Sigmoid colon (tissue), 4 donors: ENCODE measurements at regions not wholly inside any gene's neighbourhood (a gene's known extent, or its start where the extent isn't known, plus 50 kb on each side); places are given as distances from the start of the nearest gene placed in this dataset.

ENCODE experiments used
- CTCF ChIP-seq, 4 experiments: fragments of 450-650 bp in 3 of 4; fragments of 200-600 bp in 1 of 4; IDR thresholded peaks; one replicate each; pipeline ENCODE4 v1.5.1; 2016 to 2019; ENCODE audit warnings: antibody characterized with exemption in 4 of 4, mild to moderate bottlenecking in 3 of 4, moderate library complexity in 2 of 4
- EP300 ChIP-seq, 4 donors: sonication (generic); formaldehyde crosslinking; IDR thresholded peaks; one replicate each; pipeline ENCODE4 v1.6.1; 2017; ENCODE audit warnings: antibody characterized with exemption in 4 of 4
- POLR2A ChIP-seq, 2 donors: fragments of 450-650 bp; IDR thresholded peaks; one replicate each; pipeline ENCODE4 v1.6.1; 2016; ENCODE audit warnings: antibody characterized with exemption in 2 of 2, mild to moderate bottlenecking in 2 of 2, moderate library complexity in 2 of 2
- POLR2AphosphoS5 ChIP-seq, 4 donors: sonication (generic); formaldehyde crosslinking; IDR thresholded peaks; one replicate each; pipeline ENCODE4 v1.6.1; 2017; ENCODE audit warnings: antibody characterized with exemption in 4 of 4

GRCh38 chr15:20351448-20351971 lies 190.1 kb downstream of the GOLGA6L6 start:
- TF ChIP-seq CTCF (IDR thresholded peaks at IDR 0.05): no peak
- no peak for TF ChIP-seq POLR2AphosphoS5 (IDR thresholded peaks at IDR 0.05)
- TF ChIP-seq POLR2A (IDR thresholded peaks at IDR 0.05): no peak
- TF ChIP-seq EP300 (IDR thresholded peaks at IDR 0.05): no peak
